ENCODE measurements at regions not wholly inside any gene's neighbourhood (a gene's known extent, or its start where the extent isn't known, plus 50 kb on each side); places are given as distances from the start of the nearest gene placed in this dataset.

- ATAC-seq (ENCODE audit: poor library complexity), result no peak
Observed at GRCh38 chr3:87495938-87496337, 219.6 kb upstream of the POU1F1 start.

GRCh38 chr3:87494264-87494663 is 217.9 kb upstream of the POU1F1 start:
- no peaks in the 10 kb centered on the region for H3K36me3 Mint-ChIP-seq (ENCODE audit: low read depth)
- CTCF ChIA-PET, result no interaction called here
- TF ChIP-seq CTCF (IDR thresholded peaks at IDR 0.05), result no peak

More at GRCh38 chr3:87495938-87496337, 219.6 kb upstream of the POU1F1 start:
- H3K9me3 Mint-ChIP-seq, result no peaks in the 10 kb centered on the region
- ChIA-PET POLR2A (no interaction called here), CTCF (no interaction called here)
- Histone ChIP-seq H3K4me3 (ENCODE audit: low read length) (no peak overlapping the region), H3K27me3 (ENCODE audit: control insufficient read depth in 1 of 2, insufficient read depth in 2 of 2, low read length in 2 of 2) (no peaks in the 10 kb centered on the region), H3K27ac (ENCODE audit: low read depth in 1 of 2, low read length in 2 of 2) (no peak overlapping the region), H3K36me3 (ENCODE audit: insufficient read depth, low read length) (no peaks in the 10 kb centered on the region), H3K9me3 (ENCODE audit: control insufficient read depth in 1 of 2, insufficient read depth in 1 of 2, low read length in 2 of 2) (no peaks in the 10 kb centered on the region), H3K4me1 (ENCODE audit: insufficient read depth, low read length) (no peaks in the 10 kb centered on the region)
- no peaks in the 10 kb centered on the region for H3K4me1 Mint-ChIP-seq (ENCODE audit: low read depth)
- DNase-seq, result no peak
- no peak overlapping the region for H3K4me3 Mint-ChIP-seq
- TF ChIP-seq CTCF (IDR thresholded peaks at IDR 0.05), result no peak
- H3K27me3 Mint-ChIP-seq, result no peaks in the 10 kb centered on the region
- H3K36me3 Mint-ChIP-seq (ENCODE audit: low read depth), result no peaks in the 10 kb centered on the region
- intact Hi-C loops (cut with DNase I, micrococcal nuclease), result no loop called here
- H3K27ac Mint-ChIP-seq, result no peak overlapping the region

GRCh38 chr3:87491843-87492242 is 215.5 kb upstream of the POU1F1 start:
- Mint-ChIP-seq H3K9me3 (no peaks in the 10 kb centered on the region), H3K4me3 (no peak overlapping the region)

More at GRCh38 chr3:87494264-87494663, 217.9 kb upstream of the POU1F1 start:
- H3K4me3 ChIP-seq (ENCODE audit: low read length), result no peak overlapping the region
- H3K36me3 ChIP-seq (ENCODE audit: insufficient read depth, low read length), result no peaks in the 10 kb centered on the region
- no peaks in the 10 kb centered on the region for H3K27me3 ChIP-seq (ENCODE audit: control insufficient read depth in 1 of 2, insufficient read depth in 2 of 2, low read length in 2 of 2)
- H3K4me3 Mint-ChIP-seq, result no peak overlapping the region
- DNase-seq, result no peak
- H3K27me3 Mint-ChIP-seq, result no peaks in the 10 kb centered on the region
- no peak for ATAC-seq (ENCODE audit: poor library complexity)
- H3K27ac Mint-ChIP-seq, result no peak overlapping the region
- H3K9me3 Mint-ChIP-seq, result no peaks in the 10 kb centered on the region
- intact Hi-C loops (cut with DNase I, micrococcal nuclease), result no loop called here
- no peaks in the 10 kb centered on the region for H3K9me3 ChIP-seq (ENCODE audit: control insufficient read depth in 1 of 2, insufficient read depth in 1 of 2, low read length in 2 of 2)
- POLR2A ChIA-PET, result no interaction called here
- H3K27ac ChIP-seq (ENCODE audit: low read depth in 1 of 2, low read length in 2 of 2), result no peak overlapping the region
- H3K4me1 ChIP-seq (ENCODE audit: insufficient read depth, low read length), result no peaks in the 10 kb centered on the region
- H3K4me1 Mint-ChIP-seq (ENCODE audit: low read depth), result no peaks in the 10 kb centered on the region

More at GRCh38 chr3:87491843-87492242, 215.5 kb upstream of the POU1F1 start:
- ATAC-seq (ENCODE audit: poor library complexity) (no peak), DNase-seq (no peak)
- no peaks in the 10 kb centered on the region for H3K4me1 Mint-ChIP-seq (ENCODE audit: low read depth)
- ChIA-PET CTCF (no interaction called here), POLR2A (no interaction called here)
- Histone ChIP-seq H3K36me3 (ENCODE audit: insufficient read depth, low read length) (no peaks in the 10 kb centered on the region), H3K27ac (ENCODE audit: low read depth in 1 of 2, low read length in 2 of 2) (no peak overlapping the region), H3K27me3 (ENCODE audit: control insufficient read depth in 1 of 2, insufficient read depth in 2 of 2, low read length in 2 of 2) (no peaks in the 10 kb centered on the region), H3K4me1 (ENCODE audit: insufficient read depth, low read length) (no peaks in the 10 kb centered on the region), H3K9me3 (ENCODE audit: control insufficient read depth in 1 of 2, insufficient read depth in 1 of 2, low read length in 2 of 2) (no peaks in the 10 kb centered on the region), H3K4me3 (ENCODE audit: low read length) (no peak overlapping the region)
- H3K27me3 Mint-ChIP-seq, result no peaks in the 10 kb centered on the region
- no peak for TF ChIP-seq CTCF (IDR thresholded peaks at IDR 0.05)
- intact Hi-C loops (cut with DNase I, micrococcal nuclease), result no loop called here
- no peak overlapping the region for H3K27ac Mint-ChIP-seq
- no peaks in the 10 kb centered on the region for H3K36me3 Mint-ChIP-seq (ENCODE audit: low read depth)

Data from CD4-positive, alpha-beta T cell (primary cell).